GM19395 (cell line): ENCODE measurements at regions not wholly inside any gene's neighbourhood (a gene's known extent, or its start where the extent isn't known, plus 50 kb on each side); places are given as distances from the start of the nearest gene placed in this dataset.

ENCODE experiments used
- ATAC-seq: cut with Tn5 transposase; IDR thresholded peaks from one replicate; pipeline ENCODE4 v1.9.1; 2021; ENCODE audit warnings: mild to moderate bottlenecking, moderate library complexity; ENCODE audit not compliant: unreplicated experiment

DNA sequence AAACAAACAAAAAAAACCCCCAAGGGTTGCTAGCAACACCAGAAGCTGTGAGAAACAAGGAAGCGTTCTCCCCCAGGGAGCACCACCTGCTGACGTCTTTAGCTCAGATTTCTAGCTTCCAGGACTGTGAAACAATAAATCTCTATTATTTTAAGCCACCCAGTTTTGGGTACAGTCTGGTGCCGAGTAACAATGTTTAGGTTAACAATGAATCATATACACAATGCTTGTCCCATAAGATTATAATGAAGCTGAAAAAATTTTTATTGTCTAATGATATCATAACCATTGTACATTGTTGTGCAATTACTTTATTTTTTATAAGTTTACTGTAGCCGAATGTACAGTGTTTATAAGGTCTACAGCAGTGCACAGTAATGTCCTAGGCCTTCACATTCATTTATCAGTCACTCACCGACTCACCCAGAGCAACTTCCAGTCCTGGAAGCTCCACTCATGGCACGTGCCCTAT lies 72.1 kb upstream of the CAB39 start:
- ATAC-seq: no peak

GRCh38 chr2:230642966-230643365 lies 69.7 kb upstream of the CAB39 start:
- no peak for ATAC-seq

DNA sequence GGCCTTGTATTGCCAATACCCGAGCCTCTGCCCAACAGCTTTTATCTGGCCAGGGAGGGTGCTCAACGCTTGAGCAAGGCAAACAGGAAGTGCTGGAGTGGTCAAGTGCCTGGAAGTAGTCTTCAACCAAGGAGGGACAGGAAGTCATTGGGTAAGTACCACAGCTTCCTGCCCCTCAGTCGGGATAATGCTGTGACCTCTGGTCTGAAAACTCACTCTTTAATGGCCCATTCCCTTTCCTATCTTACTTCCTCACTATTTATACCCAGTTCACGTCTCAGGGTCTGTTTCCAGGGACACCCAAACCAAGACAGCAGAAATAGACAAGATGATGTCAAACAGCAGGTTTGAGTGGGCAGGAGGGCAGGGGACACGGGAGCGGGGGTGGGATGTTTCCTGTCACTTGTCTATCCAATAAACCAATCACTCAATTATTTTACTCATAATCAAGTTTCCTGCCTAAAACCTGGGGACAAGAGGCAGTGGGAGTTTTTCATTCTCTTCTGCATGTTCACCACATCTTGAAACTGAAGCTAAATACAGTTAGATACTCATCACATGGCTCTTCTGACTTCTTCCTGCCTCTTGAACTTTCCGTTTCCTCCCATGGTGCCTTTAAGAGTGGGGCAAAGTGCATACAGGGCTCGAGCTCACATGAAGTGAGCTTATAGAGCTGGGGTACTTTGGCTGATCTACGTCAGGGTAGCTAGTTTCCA lies 68.9 kb upstream of the CAB39 start:
- ATAC-seq: peak; percentile 78

- ATAC-seq: peak; percentile 27
These were observed 68.2 kb upstream of the CAB39 start for GRCh38 chr2:230644356-230644935.

DNA sequence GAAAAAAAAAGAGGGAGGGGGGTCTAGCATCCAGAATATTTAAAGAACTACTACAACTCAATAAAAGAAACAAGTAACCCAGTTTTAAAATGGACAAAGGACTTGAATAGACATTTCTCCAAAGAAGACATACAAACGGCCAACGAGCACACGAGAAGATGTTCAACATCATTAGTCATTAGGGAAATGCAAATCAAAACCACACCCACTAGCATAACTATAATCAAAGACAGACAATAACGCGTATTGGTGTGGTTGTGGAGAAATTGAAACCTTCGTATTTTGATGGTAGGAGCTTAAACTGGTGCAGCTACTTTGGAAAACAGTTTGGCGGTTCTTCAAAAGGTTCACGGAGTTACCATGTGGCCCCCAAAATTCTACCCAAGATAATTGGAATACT lies 64.3 kb upstream of the CAB39 start:
- ATAC-seq: no peak

- peak; percentile 86 for ATAC-seq
These were observed 62.0 kb upstream of the CAB39 start for GRCh38 chr2:230650585-230651137.

GRCh38 chr2:230654057-230654456 lies 58.6 kb upstream of the CAB39 start:
- ATAC-seq: no peak

DNA sequence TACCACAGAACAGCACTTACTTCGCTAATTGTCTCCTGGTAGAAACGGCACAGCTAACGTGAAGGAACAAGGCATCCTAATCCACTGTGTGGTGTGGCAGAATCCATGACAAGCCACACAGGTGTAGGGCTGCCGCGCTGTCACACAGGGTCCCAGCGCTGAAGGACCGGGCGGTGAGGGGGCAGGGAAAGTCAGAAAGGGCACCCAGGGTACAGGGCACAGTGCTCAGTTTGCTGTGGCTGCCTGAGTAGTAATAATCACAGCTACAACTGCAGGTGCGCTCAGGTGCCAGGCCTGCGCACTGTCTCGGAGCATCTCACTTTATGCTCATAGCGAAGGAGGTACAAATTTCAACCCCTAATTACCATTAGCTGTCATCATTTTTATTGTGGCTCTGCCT lies 55.2 kb upstream of the CAB39 start:
- ATAC-seq: no peak

- ATAC-seq: no peak
These were observed 54.7 kb upstream of the CAB39 start for GRCh38 chr2:230657906-230658305.

- no peak for ATAC-seq
These were observed 54.1 kb upstream of the CAB39 start for GRCh38 chr2:230658577-230658876.

DNA sequence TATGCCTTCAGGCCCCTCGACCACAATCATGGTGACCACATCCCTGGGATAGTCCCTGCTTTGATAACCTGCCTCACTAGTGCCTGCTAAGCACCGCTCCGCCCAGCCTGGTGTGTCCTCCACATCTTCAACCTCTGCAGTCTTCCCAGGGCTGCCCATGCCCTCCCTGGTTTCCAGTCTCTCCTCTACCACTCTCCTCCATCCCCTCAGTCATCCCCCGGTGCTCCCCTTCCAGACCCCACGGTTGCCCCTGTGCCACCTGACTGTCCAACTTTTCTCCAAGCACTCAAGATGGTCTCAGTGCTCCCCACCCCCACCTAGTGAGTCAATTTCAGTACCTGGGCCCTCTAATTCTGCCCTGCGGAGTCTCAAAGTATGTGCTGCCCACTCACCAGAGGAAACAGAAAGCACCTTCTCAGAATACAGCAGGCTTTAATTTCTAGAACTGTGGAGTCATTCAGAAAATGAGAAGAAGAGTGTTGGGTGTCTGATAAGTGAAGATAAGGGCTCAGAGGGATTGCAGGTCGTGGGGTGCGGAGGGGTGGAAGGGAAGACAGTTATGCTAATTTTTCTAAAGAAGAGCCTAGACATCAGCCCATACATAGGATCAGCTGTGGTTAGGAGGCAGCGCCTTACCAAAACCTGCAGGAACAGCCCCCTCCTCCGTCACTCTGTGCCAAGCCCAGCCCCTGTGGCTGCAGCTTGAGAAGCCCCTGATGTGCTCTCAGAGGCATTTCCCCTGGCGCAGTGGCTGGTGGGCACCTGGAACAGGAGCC lies 53.6 kb upstream of the CAB39 start:
- peak; percentile 61 for ATAC-seq

- ATAC-seq: no peak
These were observed 52.2 kb upstream of the CAB39 start for GRCh38 chr2:230660294-230661060.

- ATAC-seq: peak; percentile 38
These were observed 51.3 kb upstream of the CAB39 start for GRCh38 chr2:230661072-230661957.
